ENCODE measurements at regions not wholly inside any gene's neighbourhood (a gene's known extent, or its start where the extent isn't known, plus 50 kb on each side); places are given as distances from the start of the nearest gene placed in this dataset.

DNA sequence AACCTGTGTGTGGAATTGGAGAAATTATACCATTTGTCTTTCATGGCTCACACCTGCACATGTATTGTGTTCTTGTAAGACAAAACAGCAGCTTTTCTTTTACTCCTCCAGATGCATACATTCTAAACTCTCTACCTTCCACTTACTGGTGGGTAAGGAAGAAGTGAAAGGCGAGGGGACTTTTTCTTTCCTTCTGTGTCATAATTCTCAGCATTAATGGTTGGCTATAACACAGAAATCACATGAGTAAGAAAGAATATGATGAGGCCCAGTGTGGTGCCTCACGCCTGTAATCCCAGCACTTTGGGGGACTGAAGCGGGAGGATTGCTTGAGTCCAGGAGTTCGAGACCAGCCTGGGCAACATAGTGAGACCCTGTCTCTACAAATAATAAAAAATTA is 57.8 kb upstream of the SHANK2 start:
- no peak for FAIRE-seq
- H3K9me1 ChIP-seq (ENCODE audit: control insufficient read depth, insufficient read depth, low read length), result no peaks in the 10 kb centered on the region
- in situ Hi-C loops (cut with MboI) (no loop called here), intact Hi-C loops (cut with micrococcal nuclease) (no loop called here)
- H3K4me2 ChIP-seq (ENCODE audit: insufficient read depth, low read length), result no peak overlapping the region
- 0% methylated on average over 4 of the region's 4 CpGs for WGBS (ENCODE audit: insufficient coverage, low coverage, missing lambda C conversion rate)
- H3K4me1 ChIP-seq (replicated peaks in 1 of 2; ENCODE audit: control insufficient read depth in 2 of 2, insufficient read depth in 2 of 2, low read length in 2 of 2), result no peaks in the 10 kb centered on the region
- ATAC-seq, result no peak
- BruUV-seq (replicated peaks), result no TSS peak
- no peak overlapping the region for H3K9ac ChIP-seq (ENCODE audit: insufficient read depth in 1 of 2, low read depth in 2 of 2, low read length in 2 of 2)
- DNase-seq (ENCODE audit: extremely low read depth in 1 of 4, low spot score in 3 of 4), result no peak
- no peak overlapping the region for H3K27ac ChIP-seq (ENCODE audit: extremely low read depth, low read depth, low read length)
- H3K27me3 ChIP-seq (ENCODE audit: control insufficient read depth in 2 of 2, insufficient read depth in 2 of 2, low read length in 2 of 2), result peaks cover 0 to 11% of the 10 kb centered on the region in 2 experiments; a peak in 1 of 5 replicates
- no peaks in the 10 kb centered on the region; the same call in 1 of the 2 replicates for H3K9me3 ChIP-seq (replicated peaks; ENCODE audit: control insufficient read depth, insufficient read depth, low read depth, low read length)
- H2AFZ ChIP-seq (ENCODE audit: low read depth, low read length), result no peak overlapping the region
- ChIA-PET CTCF (ENCODE audit: low intra/inter-chr PET ratio) (no interaction called here), POLR2A (no interaction called here)
- H3K4me3 ChIP-seq, result no peak overlapping the region
- H3K36me3 ChIP-seq (ENCODE audit: control insufficient read depth, insufficient read depth, low read length), result no peaks in the 10 kb centered on the region
- H3K79me2 ChIP-seq (ENCODE audit: control insufficient read depth, insufficient read depth, low read length), result no peaks in the 10 kb centered on the region
- H4K20me1 ChIP-seq (replicated peaks; ENCODE audit: control insufficient read depth, insufficient read depth, low read length), result no peaks in the 10 kb centered on the region
- TF ChIP-seq POLR2G (IDR thresholded peaks at IDR 0.05; ENCODE audit: low read depth, low read length), result no peak
- TF ChIP-seq GATAD2B (IDR thresholded peaks at IDR 0.05; ENCODE audit: borderline replicate concordance), result no peak
- TF ChIP-seq FOXK2 (conservative IDR thresholded peaks at IDR 0.05 in 1 of 2, IDR thresholded peaks at IDR 0.05 in 1 of 2; ENCODE audit: low read depth in 2 of 2), result no peak
- TF ChIP-seq, protein P1, sequence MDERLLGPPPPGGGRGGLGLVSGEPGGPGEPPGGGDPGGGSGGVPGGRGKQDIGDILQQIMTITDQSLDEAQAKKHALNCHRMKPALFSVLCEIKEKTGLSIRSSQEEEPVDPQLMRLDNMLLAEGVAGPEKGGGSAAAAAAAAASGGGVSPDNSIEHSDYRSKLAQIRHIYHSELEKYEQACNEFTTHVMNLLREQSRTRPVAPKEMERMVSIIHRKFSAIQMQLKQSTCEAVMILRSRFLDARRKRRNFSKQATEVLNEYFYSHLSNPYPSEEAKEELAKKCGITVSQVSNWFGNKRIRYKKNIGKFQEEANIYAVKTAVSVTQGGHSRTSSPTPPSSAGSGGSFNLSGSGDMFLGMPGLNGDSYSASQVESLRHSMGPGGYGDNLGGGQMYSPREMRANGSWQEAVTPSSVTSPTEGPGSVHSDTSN (CRISPR knock-in tag; IDR thresholded peaks at IDR 0.05; ENCODE audit: low read depth), result no peak
- TF ChIP-seq, protein P1 (tag; conservative IDR thresholded peaks at IDR 0.05; ENCODE audit: low read depth), result no peak
- TF ChIP-seq SMAD4 (CRISPR knock-in tag; conservative IDR thresholded peaks at IDR 0.05), result no peak
- no peak for TF ChIP-seq NR1H2 (CRISPR knock-in tag; IDR thresholded peaks at IDR 0.05)
- no peak for TF ChIP-seq BRCA1 (IDR thresholded peaks at IDR 0.05)
- TF ChIP-seq BRCA1 (CRISPR knock-in tag; IDR thresholded peaks at IDR 0.05), result no peak
- TF ChIP-seq ILK (tag; IDR thresholded peaks at IDR 0.05; ENCODE audit: borderline replicate concordance, low read depth), result no peak
- no peak for TF ChIP-seq CXXC5 (CRISPR knock-in tag; IDR thresholded peaks at IDR 0.05)
- TF ChIP-seq KDM2B (CRISPR knock-in tag; IDR thresholded peaks at IDR 0.05), result no peak
- TF ChIP-seq, protein P2, sequence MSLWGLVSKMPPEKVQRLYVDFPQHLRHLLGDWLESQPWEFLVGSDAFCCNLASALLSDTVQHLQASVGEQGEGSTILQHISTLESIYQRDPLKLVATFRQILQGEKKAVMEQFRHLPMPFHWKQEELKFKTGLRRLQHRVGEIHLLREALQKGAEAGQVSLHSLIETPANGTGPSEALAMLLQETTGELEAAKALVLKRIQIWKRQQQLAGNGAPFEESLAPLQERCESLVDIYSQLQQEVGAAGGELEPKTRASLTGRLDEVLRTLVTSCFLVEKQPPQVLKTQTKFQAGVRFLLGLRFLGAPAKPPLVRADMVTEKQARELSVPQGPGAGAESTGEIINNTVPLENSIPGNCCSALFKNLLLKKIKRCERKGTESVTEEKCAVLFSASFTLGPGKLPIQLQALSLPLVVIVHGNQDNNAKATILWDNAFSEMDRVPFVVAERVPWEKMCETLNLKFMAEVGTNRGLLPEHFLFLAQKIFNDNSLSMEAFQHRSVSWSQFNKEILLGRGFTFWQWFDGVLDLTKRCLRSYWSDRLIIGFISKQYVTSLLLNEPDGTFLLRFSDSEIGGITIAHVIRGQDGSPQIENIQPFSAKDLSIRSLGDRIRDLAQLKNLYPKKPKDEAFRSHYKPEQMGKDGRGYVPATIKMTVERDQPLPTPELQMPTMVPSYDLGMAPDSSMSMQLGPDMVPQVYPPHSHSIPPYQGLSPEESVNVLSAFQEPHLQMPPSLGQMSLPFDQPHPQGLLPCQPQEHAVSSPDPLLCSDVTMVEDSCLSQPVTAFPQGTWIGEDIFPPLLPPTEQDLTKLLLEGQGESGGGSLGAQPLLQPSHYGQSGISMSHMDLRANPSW (CRISPR knock-in tag; IDR thresholded peaks at IDR 0.05), result no peak
- TF ChIP-seq, protein P3, sequence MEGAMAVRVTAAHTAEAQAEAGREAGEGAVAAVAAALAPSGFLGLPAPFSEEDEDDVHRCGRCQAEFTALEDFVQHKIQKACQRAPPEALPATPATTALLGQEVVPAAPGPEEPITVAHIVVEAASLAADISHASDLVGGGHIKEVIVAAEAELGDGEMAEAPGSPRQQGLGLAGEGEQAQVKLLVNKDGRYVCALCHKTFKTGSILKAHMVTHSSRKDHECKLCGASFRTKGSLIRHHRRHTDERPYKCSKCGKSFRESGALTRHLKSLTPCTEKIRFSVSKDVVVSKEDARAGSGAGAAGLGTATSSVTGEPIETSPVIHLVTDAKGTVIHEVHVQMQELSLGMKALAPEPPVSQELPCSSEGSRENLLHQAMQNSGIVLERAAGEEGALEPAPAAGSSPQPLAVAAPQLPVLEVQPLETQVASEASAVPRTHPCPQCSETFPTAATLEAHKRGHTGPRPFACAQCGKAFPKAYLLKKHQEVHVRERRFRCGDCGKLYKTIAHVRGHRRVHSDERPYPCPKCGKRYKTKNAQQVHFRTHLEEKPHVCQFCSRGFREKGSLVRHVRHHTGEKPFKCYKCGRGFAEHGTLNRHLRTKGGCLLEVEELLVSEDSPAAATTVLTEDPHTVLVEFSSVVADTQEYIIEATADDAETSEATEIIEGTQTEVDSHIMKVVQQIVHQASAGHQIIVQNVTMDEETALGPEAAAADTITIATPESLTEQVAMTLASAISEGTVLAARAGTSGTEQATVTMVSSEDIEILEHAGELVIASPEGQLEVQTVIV (CRISPR knock-in tag; IDR thresholded peaks at IDR 0.05; ENCODE audit: borderline replicate concordance), result no peak
- TF ChIP-seq ZNF133 (CRISPR knock-in tag; IDR thresholded peaks at IDR 0.05), result no peak
